Astrocyte (in vitro differentiated cells and primary cell): ENCODE measurements at regions not wholly inside any gene's neighbourhood (a gene's known extent, or its start where the extent isn't known, plus 50 kb on each side); places are given as distances from the start of the nearest gene placed in this dataset.
"Not testable (repeated sequence)": the region's sequence is repeated elsewhere in the genome, so short reads cannot be mapped to it uniquely, and the experiment has no call there.

Source experiments
- EZH2 ChIP-seq: IDR thresholded peaks from 2 replicates; pipeline ENCODE4 v1.6.1; 2012; ENCODE audit warnings: mild to moderate bottlenecking, low read length, inconsistent platforms; ENCODE audit not compliant: insufficient read depth
- TF ChIP-seq, protein P1 (sequence below): IDR thresholded peaks from 2 replicates; pipeline ENCODE4 v1.5.1; 2011; ENCODE audit warnings: low read depth, mild to moderate bottlenecking, inconsistent platforms, low read length, moderate library complexity; ENCODE audit not compliant: insufficient read depth

DNA sequence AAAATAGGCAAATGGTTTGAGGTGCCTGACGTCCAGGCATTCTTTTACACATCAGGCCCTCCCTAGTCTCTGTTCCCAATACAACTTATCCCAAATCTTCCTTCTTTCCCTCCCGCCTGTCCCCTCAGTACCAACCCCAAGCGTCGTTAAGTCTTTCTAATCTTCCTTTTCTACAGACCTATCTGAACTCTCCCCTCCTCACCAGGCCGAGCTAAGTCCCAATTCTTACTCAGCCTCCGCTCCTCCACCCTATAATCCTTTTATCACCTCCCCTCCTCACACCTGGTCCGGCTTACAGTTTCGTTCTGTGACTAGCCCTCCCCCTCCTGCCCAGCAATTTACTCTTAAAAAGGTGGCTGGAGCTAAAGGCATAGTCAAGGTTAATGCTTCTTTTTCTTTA lies 542.4 kb upstream of the HTR2C start:
- TF ChIP-seq, protein P1, sequence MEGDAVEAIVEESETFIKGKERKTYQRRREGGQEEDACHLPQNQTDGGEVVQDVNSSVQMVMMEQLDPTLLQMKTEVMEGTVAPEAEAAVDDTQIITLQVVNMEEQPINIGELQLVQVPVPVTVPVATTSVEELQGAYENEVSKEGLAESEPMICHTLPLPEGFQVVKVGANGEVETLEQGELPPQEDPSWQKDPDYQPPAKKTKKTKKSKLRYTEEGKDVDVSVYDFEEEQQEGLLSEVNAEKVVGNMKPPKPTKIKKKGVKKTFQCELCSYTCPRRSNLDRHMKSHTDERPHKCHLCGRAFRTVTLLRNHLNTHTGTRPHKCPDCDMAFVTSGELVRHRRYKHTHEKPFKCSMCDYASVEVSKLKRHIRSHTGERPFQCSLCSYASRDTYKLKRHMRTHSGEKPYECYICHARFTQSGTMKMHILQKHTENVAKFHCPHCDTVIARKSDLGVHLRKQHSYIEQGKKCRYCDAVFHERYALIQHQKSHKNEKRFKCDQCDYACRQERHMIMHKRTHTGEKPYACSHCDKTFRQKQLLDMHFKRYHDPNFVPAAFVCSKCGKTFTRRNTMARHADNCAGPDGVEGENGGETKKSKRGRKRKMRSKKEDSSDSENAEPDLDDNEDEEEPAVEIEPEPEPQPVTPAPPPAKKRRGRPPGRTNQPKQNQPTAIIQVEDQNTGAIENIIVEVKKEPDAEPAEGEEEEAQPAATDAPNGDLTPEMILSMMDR, result not testable (repeated sequence)
- not testable (repeated sequence) for TF ChIP-seq EZH2
